Kidney (tissue), 13 donors: ENCODE measurements at regions not wholly inside any gene's neighbourhood (a gene's known extent, or its start where the extent isn't known, plus 50 kb on each side); places are given as distances from the start of the nearest gene placed in this dataset.

ENCODE experiments used
- DNase-seq, 5 donors: peaks; one replicate each; pipeline ENCODE4 v3.0.0-alpha.2; 2013 to 2020
- FAIRE-seq: peaks from 2 replicates; lab custom pipeline; 2012; peaks lifted over from hg19 to GRCh38; lab: Jason Lieb, UNC
- H3K27ac ChIP-seq, 2 donors: one replicate each; pipeline ENCODE4 v1.7.0; 2013; ENCODE audit warnings: low read depth in 2 of 2, low read length in 2 of 2, inconsistent platforms in 1 of 2
- H3K27me3 ChIP-seq: one replicate; pipeline ENCODE4 v1.7.1; 2013; ENCODE audit warnings: low read length, inconsistent platforms; ENCODE audit not compliant: control insufficient read depth, insufficient read depth
- H3K36me3 ChIP-seq, 3 donors: one replicate each; pipeline versions ENCODE4 v1.7.0 to v1.7.1; 2013; ENCODE audit warnings: low read length in 3 of 3, control low read depth in 1 of 3, inconsistent platforms in 1 of 3; ENCODE audit not compliant: insufficient read depth in 3 of 3, control insufficient read depth in 2 of 3
- H3K4me1 ChIP-seq, 3 donors: one replicate each; pipeline versions ENCODE4 v1.7.0 to v1.7.1; 2013; ENCODE audit warnings: low read length in 3 of 3, inconsistent platforms in 1 of 3, low read depth in 1 of 3; ENCODE audit not compliant: control insufficient read depth in 2 of 3, insufficient read depth in 2 of 3
- H3K4me3 ChIP-seq, 3 donors: one replicate each; pipeline versions ENCODE4 v1.7.0 to v1.8.1; 2013; ENCODE audit warnings: low read length in 3 of 3, control low read depth in 1 of 3, inconsistent platforms in 1 of 3
- H3K9ac ChIP-seq, 3 donors: one replicate each; pipeline versions ENCODE4 v1.7.0 to v1.7.1; 2013; ENCODE audit warnings: low read length in 3 of 3, control low read depth in 1 of 3, inconsistent platforms in 1 of 3
- H3K9me3 ChIP-seq, 3 donors: one replicate each; pipeline versions ENCODE4 v1.7.0 to v1.7.1; 2013; ENCODE audit warnings: low read length in 3 of 3, control low read depth in 1 of 3, inconsistent platforms in 1 of 3; ENCODE audit not compliant: control insufficient read depth in 2 of 3, insufficient read depth in 1 of 3
- intact Hi-C: fragments of 100-400 bp; cut with DNase I; formaldehyde crosslinking; loops from one replicate; pipeline ENCODE4 v1.11.1; 2022
- TF ChIP-seq, protein P1 (sequence below): IDR thresholded peaks from 3 replicates; pipeline ENCODE4 v1.5.1; 2012; ENCODE audit warnings: mild to moderate bottlenecking, moderate library complexity, borderline replicate concordance; ENCODE audit not compliant: insufficient read depth; ENCODE audit errors: extremely low read depth
- donor health status: control.
- donor health status: control.
- donor health status: control.
- donor health status: control.
- donor health status: control.
- donor health status: DM: yes; HTN: yes; CAD: no.
- donor health status: Normal renal cell carcinoma (clear cell type).

- intact Hi-C loops: no loop called here
- FAIRE-seq (no peak), DNase-seq (no peak)
- Histone ChIP-seq H3K9me3 (no peaks in the 10 kb centered on the region), H3K27ac (no peak overlapping the region), H3K9ac (no peak overlapping the region), H3K36me3 (no peaks in the 10 kb centered on the region), H3K4me3 (no peak overlapping the region), H3K27me3 (no peaks in the 10 kb centered on the region), H3K4me1 (no peaks in the 10 kb centered on the region)
- TF ChIP-seq, protein P1, sequence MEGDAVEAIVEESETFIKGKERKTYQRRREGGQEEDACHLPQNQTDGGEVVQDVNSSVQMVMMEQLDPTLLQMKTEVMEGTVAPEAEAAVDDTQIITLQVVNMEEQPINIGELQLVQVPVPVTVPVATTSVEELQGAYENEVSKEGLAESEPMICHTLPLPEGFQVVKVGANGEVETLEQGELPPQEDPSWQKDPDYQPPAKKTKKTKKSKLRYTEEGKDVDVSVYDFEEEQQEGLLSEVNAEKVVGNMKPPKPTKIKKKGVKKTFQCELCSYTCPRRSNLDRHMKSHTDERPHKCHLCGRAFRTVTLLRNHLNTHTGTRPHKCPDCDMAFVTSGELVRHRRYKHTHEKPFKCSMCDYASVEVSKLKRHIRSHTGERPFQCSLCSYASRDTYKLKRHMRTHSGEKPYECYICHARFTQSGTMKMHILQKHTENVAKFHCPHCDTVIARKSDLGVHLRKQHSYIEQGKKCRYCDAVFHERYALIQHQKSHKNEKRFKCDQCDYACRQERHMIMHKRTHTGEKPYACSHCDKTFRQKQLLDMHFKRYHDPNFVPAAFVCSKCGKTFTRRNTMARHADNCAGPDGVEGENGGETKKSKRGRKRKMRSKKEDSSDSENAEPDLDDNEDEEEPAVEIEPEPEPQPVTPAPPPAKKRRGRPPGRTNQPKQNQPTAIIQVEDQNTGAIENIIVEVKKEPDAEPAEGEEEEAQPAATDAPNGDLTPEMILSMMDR: no peak
These were observed 1189.7 kb downstream of the EFNB2 start for GRCh38 chr13:105345730-105346129.

DNA sequence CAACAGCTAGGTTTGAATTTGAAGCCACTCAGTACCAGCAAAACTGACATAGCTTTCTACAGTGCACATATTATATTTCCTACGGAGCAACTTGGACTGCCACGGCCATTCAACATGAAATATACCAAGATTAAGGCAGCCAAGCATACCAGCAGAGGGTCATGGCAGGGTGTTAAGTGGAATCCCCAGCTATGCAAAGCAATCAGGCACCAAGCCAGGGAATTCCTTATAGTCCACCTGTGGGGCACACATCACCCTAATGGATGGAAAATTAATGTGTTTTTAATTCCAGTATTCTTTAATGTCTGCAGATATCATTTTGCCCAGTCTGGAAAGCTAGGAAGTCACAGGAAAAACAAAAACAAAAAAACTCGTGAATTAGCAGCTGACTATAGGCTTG is 1190.3 kb downstream of the EFNB2 start:
- H3K4me1 ChIP-seq: no peaks in the 10 kb centered on the region
- no peak overlapping the region for H3K4me3 ChIP-seq
- no peak overlapping the region for H3K27ac ChIP-seq
- H3K9me3 ChIP-seq: no peaks in the 10 kb centered on the region
- TF ChIP-seq, protein P1: no peak
- no peak for FAIRE-seq
- DNase-seq: peak in 4 of 5 donors; percentile 39 to 76 (median 60)
- intact Hi-C loops: no loop called here
- no peak overlapping the region for H3K9ac ChIP-seq
- H3K27me3 ChIP-seq: no peaks in the 10 kb centered on the region
- H3K36me3 ChIP-seq: no peaks in the 10 kb centered on the region

- Histone ChIP-seq H3K9ac (no peak overlapping the region), H3K9me3 (no peaks in the 10 kb centered on the region), H3K27ac (no peak overlapping the region), H3K36me3 (no peaks in the 10 kb centered on the region), H3K4me1 (no peaks in the 10 kb centered on the region), H3K27me3 (no peaks in the 10 kb centered on the region), H3K4me3 (no peak overlapping the region)
- DNase-seq: peak in 3 of 5 donors; percentile 41 to 83 (median 78)
- FAIRE-seq: peak; percentile 57
- intact Hi-C loops: no loop called here
- TF ChIP-seq, protein P1: no peak
These were observed 1192.2 kb downstream of the EFNB2 start for GRCh38 chr13:105343134-105343806.
